AG04450 (cell line): ENCODE measurements at regions not wholly inside any gene's neighbourhood (a gene's known extent, or its start where the extent isn't known, plus 50 kb on each side); places are given as distances from the start of the nearest gene placed in this dataset.

Experiments
- CTCF ChIA-PET: fragments of 300-600, 350-600 bp; formaldehyde crosslinking; extraction: SDS; loops from one replicate; lab custom pipeline; 2022; ENCODE audit warnings: antibody characterized with exemption, inconsistent platforms; lab: Charles Lee
- POLR2A ChIA-PET: fragments of 350-600 bp; formaldehyde crosslinking; extraction: SDS; loops from one replicate; lab custom pipeline; 2021; ENCODE audit warnings: antibody characterized with exemption, inconsistent platforms; lab: Yijun Ruan, JAX
- DNase-seq: peaks from one replicate; pipeline ENCODE4 v3.0.0-alpha.2; 2011; ENCODE audit warnings: low read depth, low spot score
- H3K27ac ChIP-seq: one replicate; pipeline ENCODE4 v1.5.1; 2012; ENCODE audit warnings: low read depth, low read length, control low read depth
- H3K27me3 ChIP-seq: one replicate; pipeline ENCODE4 v1.6.0; 2012; ENCODE audit warnings: low read length; ENCODE audit not compliant: control insufficient read depth, insufficient read depth
- H3K4me3 ChIP-seq: 2 replicates; pipeline ENCODE4 v1.5.1; 2011; ENCODE audit warnings: mild to moderate bottlenecking, low read depth, low read length, control low read depth
- H3K9me3 ChIP-seq: 2 replicates; pipeline ENCODE4 v1.5.1; 2012; ENCODE audit warnings: low read length; ENCODE audit not compliant: control insufficient read depth, insufficient read depth
- TF ChIP-seq, protein P1 (sequence below): IDR thresholded peaks from 2 replicates; pipeline ENCODE4 v1.5.1; 2011; ENCODE audit warnings: low read depth, low read length, control low read depth, inconsistent platforms

DNA sequence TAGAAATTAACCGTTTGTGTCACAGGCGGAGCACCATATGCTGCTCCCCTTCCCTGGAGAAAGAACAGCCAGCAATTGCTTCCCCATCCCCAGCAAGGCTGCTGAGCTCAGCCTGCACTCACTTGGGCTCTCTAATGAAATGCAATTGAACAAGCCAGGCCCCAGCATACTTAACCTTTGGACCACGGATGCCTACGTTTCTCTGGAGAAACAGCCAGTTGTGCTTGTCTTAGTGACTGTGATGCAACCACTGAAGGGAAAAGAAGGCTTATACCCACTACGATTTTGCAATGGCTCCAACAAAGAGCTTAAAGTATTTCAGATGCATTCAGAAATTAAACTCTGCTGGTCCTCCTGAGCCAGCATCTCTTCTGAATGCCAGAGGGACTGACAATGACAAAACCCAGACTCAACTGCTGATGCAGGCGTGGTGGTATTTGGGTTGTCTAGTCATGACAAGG, 51.3 kb upstream of the SESN3 start:
- DNase-seq, result no peak
- H3K27ac ChIP-seq, result no peak overlapping the region
- TF ChIP-seq, protein P1, sequence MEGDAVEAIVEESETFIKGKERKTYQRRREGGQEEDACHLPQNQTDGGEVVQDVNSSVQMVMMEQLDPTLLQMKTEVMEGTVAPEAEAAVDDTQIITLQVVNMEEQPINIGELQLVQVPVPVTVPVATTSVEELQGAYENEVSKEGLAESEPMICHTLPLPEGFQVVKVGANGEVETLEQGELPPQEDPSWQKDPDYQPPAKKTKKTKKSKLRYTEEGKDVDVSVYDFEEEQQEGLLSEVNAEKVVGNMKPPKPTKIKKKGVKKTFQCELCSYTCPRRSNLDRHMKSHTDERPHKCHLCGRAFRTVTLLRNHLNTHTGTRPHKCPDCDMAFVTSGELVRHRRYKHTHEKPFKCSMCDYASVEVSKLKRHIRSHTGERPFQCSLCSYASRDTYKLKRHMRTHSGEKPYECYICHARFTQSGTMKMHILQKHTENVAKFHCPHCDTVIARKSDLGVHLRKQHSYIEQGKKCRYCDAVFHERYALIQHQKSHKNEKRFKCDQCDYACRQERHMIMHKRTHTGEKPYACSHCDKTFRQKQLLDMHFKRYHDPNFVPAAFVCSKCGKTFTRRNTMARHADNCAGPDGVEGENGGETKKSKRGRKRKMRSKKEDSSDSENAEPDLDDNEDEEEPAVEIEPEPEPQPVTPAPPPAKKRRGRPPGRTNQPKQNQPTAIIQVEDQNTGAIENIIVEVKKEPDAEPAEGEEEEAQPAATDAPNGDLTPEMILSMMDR, result no peak
- H3K27me3 ChIP-seq, result no peaks in the 10 kb centered on the region
- no peak overlapping the region for H3K4me3 ChIP-seq
- H3K9me3 ChIP-seq, result no peaks in the 10 kb centered on the region
- POLR2A ChIA-PET, result no interaction called here
- CTCF ChIA-PET, result interaction anchor here (1.2 kb wide), 1 partner anchor 423 kb away, joined by 6 read pairs; no protein-coding TSS in a partner anchor
